ENCODE measurements at regions not wholly inside any gene's neighbourhood (a gene's known extent, or its start where the extent isn't known, plus 50 kb on each side); places are given as distances from the start of the nearest gene placed in this dataset.

- TF ChIP-seq CTCF (IDR thresholded peaks at IDR 0.05; ENCODE audit: control extremely low read depth in 1 of 3, insufficient read depth in 1 of 3, low read depth in 1 of 3, low read length in 3 of 3) (no peak), TEAD4 (IDR thresholded peaks at IDR 0.05; ENCODE audit: low read depth, low read length) (no peak), CHD1 (IDR thresholded peaks at IDR 0.05; ENCODE audit: low read depth, low read length) (no peak), USF2 (IDR thresholded peaks at IDR 0.05; ENCODE audit: low read length) (no peak), EZH2 (IDR thresholded peaks at IDR 0.05; ENCODE audit: low read depth, low read length, severe bottlenecking) (no peak), SP2 (IDR thresholded peaks at IDR 0.05; ENCODE audit: low read length) (no peak), SIN3A (conservative IDR thresholded peaks at IDR 0.05 in 1 of 2, IDR thresholded peaks at IDR 0.05 in 1 of 2; ENCODE audit: low read depth in 1 of 2, low read length in 2 of 2) (no peak), YY1 (IDR thresholded peaks at IDR 0.05; ENCODE audit: low read depth, low read length) (no peak), EP300 (IDR thresholded peaks at IDR 0.05; ENCODE audit: borderline replicate concordance in 1 of 2, low read depth in 2 of 2, low read length in 2 of 2) (no peak), TAF1 (IDR thresholded peaks at IDR 0.05; ENCODE audit: low read depth, low read length) (no peak), TCF12 (IDR thresholded peaks at IDR 0.05; ENCODE audit: low read depth, low read length) (no peak), POLR2A (IDR thresholded peaks at IDR 0.05; ENCODE audit: control extremely low read depth in 1 of 2, low read depth in 2 of 2, low read length in 2 of 2) (no peak), POLR2AphosphoS5 (IDR thresholded peaks at IDR 0.05; ENCODE audit: low read depth, low read length) (no peak), FOSL1 (IDR thresholded peaks at IDR 0.05; ENCODE audit: insufficient read depth, low read depth, low read length) (no peak)
Observed at GRCh38 chr5:154673506-154673905, 81.7 kb upstream of the LARP1 start.
